Peyer's patch (tissue), 4 donors: ENCODE measurements at regions not wholly inside any gene's neighbourhood (a gene's known extent, or its start where the extent isn't known, plus 50 kb on each side); places are given as distances from the start of the nearest gene placed in this dataset.

ENCODE experiments used
- DNase-seq, 3 donors: peaks; one replicate each; pipeline ENCODE4 v3.0.0-alpha.2; 2017 to 2019
- H3K27ac ChIP-seq, 4 donors: fragments of 200-600 bp; sonication (generic); one replicate each; pipeline ENCODE4 v1.5.1; 2016 to 2019
- H3K27me3 ChIP-seq, 2 donors: fragments of 200-600 bp; sonication (generic); one replicate each; pipeline ENCODE4 v1.5.1; 2019
- H3K36me3 ChIP-seq, 3 donors: fragments of 200-600 bp; sonication (generic); one replicate each; pipeline ENCODE4 v1.5.1; 2016 to 2019
- H3K4me1 ChIP-seq, 4 donors: fragments of 200-600 bp; sonication (generic); one replicate each; pipeline ENCODE4 v1.5.1; 2016 to 2019
- H3K4me3 ChIP-seq, 4 donors: fragments of 200-600 bp; sonication (generic); 1 replicate in 3 of 4; 2 replicates in 1 of 4; pipeline ENCODE4 v1.5.1; 2016 to 2019; ENCODE audit warnings: mild to moderate bottlenecking in 1 of 4
- H3K9me3 ChIP-seq, 4 donors: fragments of 200-600 bp; sonication (generic); one replicate each; pipeline ENCODE4 v1.5.1; 2016 to 2019; ENCODE audit warnings: mild to moderate bottlenecking in 1 of 4
- POLR2A ChIP-seq, 2 donors: fragments of 450-650 bp; IDR thresholded peaks; one replicate each; pipeline ENCODE4 v1.5.1; 2017; ENCODE audit warnings: antibody characterized with exemption in 2 of 2, mild to moderate bottlenecking in 2 of 2, moderate library complexity in 2 of 2
- TF ChIP-seq, protein P1 (sequence below), 6 experiments: fragments of 450-650 bp in 4 of 6; fragments of 200-600 bp in 2 of 6; sonication (generic) in 1 of 6; IDR thresholded peaks; one replicate each; pipeline ENCODE4 v1.5.1; 2017 to 2019; ENCODE audit warnings: antibody characterized with exemption in 6 of 6, mild to moderate bottlenecking in 3 of 6, moderate library complexity in 1 of 6

DNA sequence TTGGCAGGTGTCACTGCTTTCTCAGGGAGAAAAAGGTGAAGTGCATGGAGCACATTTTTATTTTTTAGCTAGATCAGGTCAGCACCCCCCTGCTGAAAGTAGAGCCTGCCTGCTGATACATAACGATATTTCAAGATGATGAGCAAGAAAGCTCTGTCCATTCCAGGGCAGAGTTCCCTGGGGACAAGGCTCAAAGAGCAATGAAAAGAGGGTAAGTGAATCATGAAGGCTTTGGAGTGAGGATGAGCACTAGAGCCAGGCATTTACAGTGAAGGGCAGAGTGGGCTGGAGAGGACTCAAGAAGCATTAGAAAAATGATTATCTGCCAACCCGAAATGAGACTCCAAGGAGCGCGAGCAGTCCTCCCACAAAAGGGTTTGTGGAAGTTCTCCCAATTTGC lies 345.7 kb downstream of the TLE4 start:
- Histone ChIP-seq H3K9me3 (no peaks in the 10 kb centered on the region), H3K36me3 (no peaks in the 10 kb centered on the region), H3K4me1 (no peaks in the 10 kb centered on the region), H3K27ac (no peak overlapping the region), H3K27me3 (no peaks in the 10 kb centered on the region), H3K4me3 (no peak overlapping the region)
- TF ChIP-seq, protein P1, sequence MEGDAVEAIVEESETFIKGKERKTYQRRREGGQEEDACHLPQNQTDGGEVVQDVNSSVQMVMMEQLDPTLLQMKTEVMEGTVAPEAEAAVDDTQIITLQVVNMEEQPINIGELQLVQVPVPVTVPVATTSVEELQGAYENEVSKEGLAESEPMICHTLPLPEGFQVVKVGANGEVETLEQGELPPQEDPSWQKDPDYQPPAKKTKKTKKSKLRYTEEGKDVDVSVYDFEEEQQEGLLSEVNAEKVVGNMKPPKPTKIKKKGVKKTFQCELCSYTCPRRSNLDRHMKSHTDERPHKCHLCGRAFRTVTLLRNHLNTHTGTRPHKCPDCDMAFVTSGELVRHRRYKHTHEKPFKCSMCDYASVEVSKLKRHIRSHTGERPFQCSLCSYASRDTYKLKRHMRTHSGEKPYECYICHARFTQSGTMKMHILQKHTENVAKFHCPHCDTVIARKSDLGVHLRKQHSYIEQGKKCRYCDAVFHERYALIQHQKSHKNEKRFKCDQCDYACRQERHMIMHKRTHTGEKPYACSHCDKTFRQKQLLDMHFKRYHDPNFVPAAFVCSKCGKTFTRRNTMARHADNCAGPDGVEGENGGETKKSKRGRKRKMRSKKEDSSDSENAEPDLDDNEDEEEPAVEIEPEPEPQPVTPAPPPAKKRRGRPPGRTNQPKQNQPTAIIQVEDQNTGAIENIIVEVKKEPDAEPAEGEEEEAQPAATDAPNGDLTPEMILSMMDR (IDR thresholded peaks at IDR 0.05): no peak
- no peak for TF ChIP-seq POLR2A (IDR thresholded peaks at IDR 0.05)
- no peak for DNase-seq

DNA sequence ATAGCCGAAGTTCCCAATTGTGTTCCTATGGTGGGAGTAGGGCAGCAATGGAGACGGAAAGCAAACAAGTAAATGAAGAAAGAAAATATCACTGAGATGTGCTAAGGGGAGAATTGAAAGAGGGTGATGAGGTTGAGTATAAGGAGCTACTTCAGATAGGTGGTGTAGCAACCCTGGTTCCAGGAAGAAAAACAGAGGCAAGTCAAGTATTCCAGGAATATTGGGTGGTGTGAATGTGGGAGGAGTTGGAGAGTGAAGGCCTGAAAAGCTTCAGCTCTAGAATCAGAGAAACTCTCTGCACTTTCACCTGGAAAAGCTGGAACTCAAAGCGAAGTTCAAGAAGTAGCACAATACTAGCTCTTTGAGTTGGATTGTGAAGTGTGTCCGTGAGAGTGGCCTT lies 342.1 kb downstream of the TLE4 start:
- H3K27ac ChIP-seq: no peak overlapping the region
- no peaks in the 10 kb centered on the region for H3K4me1 ChIP-seq
- TF ChIP-seq, protein P1 (IDR thresholded peaks at IDR 0.05): no peak
- TF ChIP-seq POLR2A (IDR thresholded peaks at IDR 0.05): no peak
- H3K36me3 ChIP-seq: no peaks in the 10 kb centered on the region
- DNase-seq: no peak
- H3K4me3 ChIP-seq: no peak overlapping the region
- no peaks in the 10 kb centered on the region for H3K27me3 ChIP-seq
- H3K9me3 ChIP-seq: no peaks in the 10 kb centered on the region

DNA sequence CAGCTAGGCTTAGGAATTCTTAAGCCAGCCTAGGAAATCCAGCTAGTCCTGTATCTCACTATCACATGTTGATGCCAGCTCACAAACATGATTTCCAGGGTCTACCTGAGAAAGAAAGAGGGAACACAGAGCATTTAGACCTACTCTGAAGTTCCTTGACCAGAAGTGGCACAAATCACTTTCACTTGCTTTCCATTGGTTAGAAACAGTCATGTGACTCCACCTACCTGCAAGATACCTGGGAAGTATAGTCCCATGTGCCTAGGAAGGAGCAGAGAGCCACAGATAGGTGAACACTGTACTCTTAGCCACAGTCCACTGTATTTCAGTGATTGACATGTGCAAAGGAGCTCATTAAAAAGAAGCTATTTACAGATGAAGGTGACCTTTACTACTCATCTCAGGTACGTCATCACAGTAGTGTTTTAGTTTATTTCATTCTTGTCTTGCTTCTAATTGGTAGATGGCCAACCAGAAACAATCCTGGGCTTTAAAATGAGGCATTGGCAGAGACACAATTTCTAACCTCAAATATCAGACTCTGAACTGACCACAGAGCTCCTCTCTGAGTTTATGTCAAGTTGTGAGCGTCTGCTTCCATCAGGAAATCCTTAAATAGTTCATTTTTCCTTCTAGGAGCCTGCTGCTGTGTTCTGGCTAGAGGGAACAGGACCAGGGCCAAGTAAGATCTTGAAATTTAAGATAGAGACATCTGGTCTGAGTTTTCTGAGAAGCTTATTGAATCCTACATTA lies 340.7 kb downstream of the TLE4 start:
- H3K9me3 ChIP-seq: no peaks in the 10 kb centered on the region
- DNase-seq: no peak
- TF ChIP-seq POLR2A (IDR thresholded peaks at IDR 0.05): no peak
- TF ChIP-seq, protein P1 (IDR thresholded peaks at IDR 0.05): no peak
- H3K4me1 ChIP-seq: no peaks in the 10 kb centered on the region
- no peaks in the 10 kb centered on the region for H3K27me3 ChIP-seq
- no peak overlapping the region for H3K4me3 ChIP-seq
- H3K27ac ChIP-seq: no peak overlapping the region
- no peaks in the 10 kb centered on the region for H3K36me3 ChIP-seq

DNA sequence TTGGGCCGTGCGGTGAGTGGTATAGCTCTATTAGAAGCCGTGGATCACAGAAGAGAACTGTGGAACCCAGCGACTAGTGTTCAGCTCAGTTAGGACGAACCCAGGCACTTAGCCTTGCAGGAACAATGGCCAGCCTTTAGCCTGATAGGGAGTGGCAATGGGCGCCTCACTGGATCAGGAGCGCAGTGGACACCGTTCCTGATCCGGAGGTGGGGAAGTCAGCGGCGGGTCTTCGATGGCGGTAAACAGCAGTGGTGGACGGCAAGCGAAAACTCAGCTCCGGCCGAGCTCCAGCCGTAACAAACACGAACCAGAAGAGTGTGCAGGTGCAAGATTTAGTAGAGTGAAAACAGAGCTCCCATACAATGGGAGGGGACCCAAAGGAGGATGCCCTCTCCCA lies 340.0 kb downstream of the TLE4 start:
- H3K27me3 ChIP-seq: no peaks in the 10 kb centered on the region
- H3K36me3 ChIP-seq: no peaks in the 10 kb centered on the region
- no peak overlapping the region for H3K27ac ChIP-seq
- no peaks in the 10 kb centered on the region for H3K4me1 ChIP-seq
- TF ChIP-seq, protein P1 (IDR thresholded peaks at IDR 0.05): no peak
- TF ChIP-seq POLR2A (IDR thresholded peaks at IDR 0.05): no peak
- no peak overlapping the region for H3K4me3 ChIP-seq
- H3K9me3 ChIP-seq: no peaks in the 10 kb centered on the region
- DNase-seq: no peak

DNA sequence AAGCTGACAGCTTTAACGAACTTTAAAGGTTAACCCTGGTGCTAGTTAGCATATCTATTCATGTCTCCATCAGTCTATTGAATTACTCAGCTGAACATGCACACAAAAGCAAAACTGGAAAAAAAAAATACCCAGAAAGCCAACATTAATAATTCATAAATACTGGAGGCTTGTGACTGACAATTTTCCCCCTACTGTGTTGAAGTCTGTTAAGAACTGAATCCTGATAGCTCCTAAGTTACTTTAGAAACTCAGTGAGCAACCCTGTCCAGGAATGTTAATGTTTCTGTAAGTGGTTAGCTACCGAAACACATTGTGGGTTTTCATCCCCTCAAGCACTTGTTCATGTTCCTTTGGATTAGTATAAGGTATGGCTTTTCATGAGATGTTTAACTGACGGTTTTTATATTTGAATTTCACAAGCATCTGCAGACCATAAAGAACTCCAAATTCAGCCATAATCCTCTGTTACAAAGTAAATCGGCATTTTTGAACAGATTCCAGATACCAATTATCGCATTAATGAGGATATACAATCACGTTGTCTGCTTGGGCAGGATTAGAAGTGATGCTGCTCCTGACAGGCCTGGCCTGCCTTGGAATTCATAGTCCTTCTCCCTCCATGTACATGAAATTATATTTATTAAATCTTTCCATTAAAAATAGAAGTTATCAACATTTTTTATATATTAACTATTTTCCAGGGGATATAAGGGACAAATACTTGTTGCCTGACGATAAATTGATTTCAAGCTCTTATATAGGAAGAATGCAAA lies 331.2 kb downstream of the TLE4 start:
- Histone ChIP-seq H3K27ac (no peak overlapping the region), H3K27me3 (no peaks in the 10 kb centered on the region), H3K4me3 (no peak overlapping the region), H3K9me3 (no peaks in the 10 kb centered on the region), H3K4me1 (no peaks in the 10 kb centered on the region), H3K36me3 (no peaks in the 10 kb centered on the region)
- no peak for DNase-seq
- TF ChIP-seq, protein P1 (IDR thresholded peaks at IDR 0.05): no peak
- no peak for TF ChIP-seq POLR2A (IDR thresholded peaks at IDR 0.05)
